IMR-90 (cell line): ENCODE measurements at regions not wholly inside any gene's neighbourhood (a gene's known extent, or its start where the extent isn't known, plus 50 kb on each side); places are given as distances from the start of the nearest gene placed in this dataset.

Experiments used
- ATAC-seq: fragments of 200-7000 bp; cut with Tn5 transposase; 2 replicates; pipeline ENCODE4 v1.9.1; 2020; ENCODE audit warnings: low read depth, mild to moderate bottlenecking, moderate library complexity
- BruUV-seq: library from RNA; stranded (reverse); fragments of 400-500 nt; replicated peaks from 2 replicates; lab custom pipeline; 2021; lab: Mats Ljungman, UMichigan
- CTCF ChIA-PET: fragments of 300-600 bp; formaldehyde crosslinking; extraction: SDS; loops from one replicate; lab custom pipeline; 2021; ENCODE audit warnings: antibody characterized with exemption; lab: Yijun Ruan, JAX
- POLR2A ChIA-PET: fragments of 300-600 bp; sonication (Branson Sonifier 250); formaldehyde crosslinking; loops from one replicate; lab custom pipeline; 2022; ENCODE audit warnings: antibody characterized with exemption; ENCODE audit not compliant: unreplicated experiment; lab: Charles Lee
- DNase-seq: peaks from one replicate; pipeline ENCODE4 v3.0.0; 2013
- H2AFZ ChIP-seq: replicated peaks from 2 replicates; pipeline ENCODE3; 2013; ENCODE audit warnings: low read length, mild to moderate bottlenecking; ENCODE audit not compliant: poor library complexity
- H2AK5ac ChIP-seq: 2 replicates; pipeline ENCODE4 v1.6.1; 2013; ENCODE audit warnings: low read depth, low read length, inconsistent platforms
- H2AK9ac ChIP-seq: replicated peaks from 2 replicates; pipeline ENCODE3; 2013; ENCODE audit warnings: mild to moderate bottlenecking, low read depth, low read length, moderate library complexity; ENCODE audit not compliant: poor library complexity
- H2BK120ac ChIP-seq: 2 replicates; pipeline ENCODE4 v1.6.1; 2013; ENCODE audit warnings: low read depth, low read length, inconsistent platforms
- H2BK15ac ChIP-seq: 3 replicates; pipeline ENCODE4 v1.6.1; 2013; ENCODE audit warnings: low read depth, low read length, inconsistent platforms
- H2BK20ac ChIP-seq: 2 replicates; pipeline ENCODE4 v1.6.1; 2013; ENCODE audit warnings: low read depth, mild to moderate bottlenecking, inconsistent platforms, low read length, moderate library complexity
- H2BK5ac ChIP-seq: 2 replicates; pipeline ENCODE4 v1.6.1; 2013; ENCODE audit warnings: mild to moderate bottlenecking, low read depth, low read length, inconsistent platforms; ENCODE audit not compliant: poor library complexity, severe bottlenecking
- H3K14ac ChIP-seq: replicated peaks from 2 replicates; pipeline ENCODE4 v1.6.1; 2013; ENCODE audit warnings: low read depth, low read length, inconsistent platforms
- H3K18ac ChIP-seq: 2 replicates; pipeline ENCODE4 v1.6.1; 2013; ENCODE audit warnings: low read depth, low read length, control low read depth
- H3K23ac ChIP-seq: 2 replicates; pipeline ENCODE4 v1.6.1; 2013; ENCODE audit warnings: low read depth, low read length, inconsistent platforms
- H3K27ac ChIP-seq: 2 replicates; pipeline ENCODE4 v1.5.1; 2013; ENCODE audit warnings: mild to moderate bottlenecking, control low read depth, low read length; ENCODE audit not compliant: insufficient read depth
- H3K27me3 ChIP-seq: 2 replicates; pipeline ENCODE4 v1.6.1; 2013; ENCODE audit warnings: low read length; ENCODE audit not compliant: control insufficient read depth, insufficient read depth
- H3K36me3 ChIP-seq: 2 replicates; pipeline ENCODE4 v1.6.1; 2013; ENCODE audit warnings: low read length, mixed read lengths; ENCODE audit not compliant: control insufficient read depth, insufficient read depth
- H3K4ac ChIP-seq: 2 replicates; pipeline ENCODE4 v1.6.1; 2013; ENCODE audit warnings: low read depth, low read length, inconsistent platforms
- H3K4me1 ChIP-seq: 2 replicates; pipeline ENCODE4 v1.6.1; 2013; ENCODE audit warnings: low read length, mixed read lengths; ENCODE audit not compliant: control insufficient read depth, insufficient read depth
- H3K4me2 ChIP-seq: 2 replicates; pipeline ENCODE4 v1.6.1; 2013; ENCODE audit warnings: low read depth, mild to moderate bottlenecking, control low read depth, low read length, moderate library complexity
- H3K4me3 ChIP-seq: 2 replicates; pipeline ENCODE4 v1.5.1; 2013; ENCODE audit warnings: low read depth, mild to moderate bottlenecking, control low read depth, low read length, moderate library complexity; ENCODE audit not compliant: insufficient read depth
- H3K56ac ChIP-seq: 2 replicates; pipeline ENCODE4 v1.6.1; 2013; ENCODE audit warnings: low read length, inconsistent platforms; ENCODE audit not compliant: insufficient read depth; ENCODE audit errors: extremely low read depth
- H3K79me1 ChIP-seq, 2 experiments: 2 replicates each; pipeline ENCODE4 v1.6.1; 2013; ENCODE audit warnings: low read length in 2 of 2, inconsistent platforms in 1 of 2, low read depth in 1 of 2
- H3K9ac ChIP-seq: 2 replicates; pipeline ENCODE4 v1.6.1; 2013; ENCODE audit warnings: low read depth, low read length, control low read depth
- H3K9me1 ChIP-seq: 2 replicates; pipeline ENCODE4 v1.6.1; 2013; ENCODE audit warnings: low read length, inconsistent platforms; ENCODE audit not compliant: insufficient read depth
- H3K9me3 ChIP-seq: 2 replicates; pipeline ENCODE4 v1.6.1; 2013; ENCODE audit warnings: low read length; ENCODE audit not compliant: control insufficient read depth, insufficient read depth
- H4K20me1 ChIP-seq: 2 replicates; pipeline ENCODE4 v1.6.1; 2013; ENCODE audit warnings: low read length, inconsistent platforms; ENCODE audit not compliant: insufficient read depth
- H4K5ac ChIP-seq: 2 replicates; pipeline ENCODE4 v1.6.1; 2013; ENCODE audit warnings: mild to moderate bottlenecking, low read depth, low read length, control low read depth
- H4K8ac ChIP-seq, 2 experiments: 2 replicates each; pipeline ENCODE4 v1.6.1; 2013; ENCODE audit warnings: low read depth in 2 of 2, low read length in 2 of 2, control low read depth in 1 of 2, inconsistent platforms in 1 of 2
- H4K91ac ChIP-seq: 2 replicates; pipeline ENCODE4 v1.6.1; 2013; ENCODE audit warnings: low read depth, low read length, inconsistent platforms; ENCODE audit not compliant: insufficient read depth
- CEBPB ChIP-seq: IDR thresholded peaks from 2 replicates; pipeline ENCODE4 v1.6.1; 2012; ENCODE audit warnings: low read depth, low read length, improper control_type of control experiment
- MXI1 ChIP-seq: IDR thresholded peaks from 2 replicates; pipeline ENCODE4 v1.6.1; 2012; ENCODE audit warnings: low read depth, mild to moderate bottlenecking, low read length, moderate library complexity, borderline replicate concordance
- WGBS, 2 experiments: methylation state at CpG; one replicate each; pipeline versions ENCODE4 v1.1.5 to v1.1.7; 2013; ENCODE audit warnings: missing lambda C conversion rate in 2 of 2; ENCODE audit not compliant: insufficient read length in 1 of 2; ENCODE audit errors: extremely low coverage in 2 of 2; 5-methylcytosine and 5-hydroxymethylcytosine counted together
- dilution Hi-C: fragments of 300-500 bp; cut with HindIII; formaldehyde crosslinking; loops from one replicate; pipeline ENCODE4 v1.14.3; 2018; ENCODE audit warnings: low sequenced_read_pairs; ENCODE audit not compliant: unreplicated experiment
- in situ Hi-C: fragments of 300-500 bp; cut with MboI; formaldehyde crosslinking; loops from 3 replicates; pipeline ENCODE4 v1.14.3; 2019; ENCODE audit warnings: low sequenced_read_pairs, inconsistent platforms, mixed read lengths
- intact Hi-C: fragments of 100-400 bp; cut with micrococcal nuclease; formaldehyde crosslinking; loops from 2 replicates; pipeline ENCODE4 v1.10.0; 2022
- TF ChIP-seq, protein P1 (sequence below): fragments of 150-350 bp; IDR thresholded peaks from 2 replicates; pipeline ENCODE4 v1.6.1; 2016; ENCODE audit warnings: low read depth, mild to moderate bottlenecking, low read length, moderate library complexity, borderline replicate concordance
- TF ChIP-seq, protein P2 (sequence below): fragments of 150-350 bp; IDR thresholded peaks from 2 replicates; pipeline ENCODE4 v1.6.1; 2017; ENCODE audit warnings: mild to moderate bottlenecking, antibody characterized with exemption, low read length, low read depth

DNA sequence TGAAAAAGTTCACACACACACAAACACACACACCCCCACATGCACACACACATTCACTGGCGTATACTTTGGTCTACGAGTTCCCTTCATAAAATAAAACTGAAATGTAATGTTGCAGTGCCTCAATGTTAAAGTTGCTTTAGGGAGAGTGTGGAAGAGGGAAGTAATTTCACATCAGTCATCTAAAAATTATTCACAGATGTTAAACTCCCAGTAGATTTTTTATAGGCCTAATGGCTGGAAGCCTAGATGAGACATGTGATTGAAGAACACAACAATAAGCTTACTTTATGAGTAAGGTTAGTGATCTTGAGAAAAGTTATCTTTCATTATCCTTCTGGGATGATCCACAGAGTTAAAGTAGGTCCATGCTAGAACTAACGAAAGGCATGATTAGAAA lies 506.7 kb upstream of the CNTNAP5 start:
- Histone ChIP-seq H4K5ac (no peak overlapping the region), H3K4me1 (no peaks in the 10 kb centered on the region), H3K4ac (no peak overlapping the region), H3K36me3 (no peaks in the 10 kb centered on the region), H3K27ac (no peak overlapping the region), H3K9me3 (peaks cover 1% of the 10 kb centered on the region; the same call in 1 of the 2 replicates), H2AFZ (no peak overlapping the region), H3K23ac (no peak overlapping the region), H3K79me1 (no peaks in the 10 kb centered on the region), H3K9ac (no peak overlapping the region), H2AK5ac (no peak overlapping the region), H2BK20ac (no peak overlapping the region), H3K9me1 (no peaks in the 10 kb centered on the region), H2BK120ac (no peak overlapping the region), H2AK9ac (no peak overlapping the region), H3K18ac (no peak overlapping the region), H3K56ac (no peak overlapping the region), H2BK15ac (no peak overlapping the region), H3K14ac (no peak overlapping the region), H4K8ac (no peak overlapping the region), H4K20me1 (no peaks in the 10 kb centered on the region), H3K27me3 (no peaks in the 10 kb centered on the region), H4K91ac (no peak overlapping the region), H3K4me3 (no peak overlapping the region), H3K4me2 (no peak overlapping the region), H2BK5ac (no peak overlapping the region)
- no peak for DNase-seq
- in situ Hi-C loops = no loop called here
- ChIA-PET CTCF (no interaction called here), POLR2A (no interaction called here)
- ATAC-seq = no peak
- no TSS peak for BruUV-seq
- WGBS, 2 experiments = no CpG with 5 or more reads among the region's 3 CpGs
- TF ChIP-seq, protein P1, sequence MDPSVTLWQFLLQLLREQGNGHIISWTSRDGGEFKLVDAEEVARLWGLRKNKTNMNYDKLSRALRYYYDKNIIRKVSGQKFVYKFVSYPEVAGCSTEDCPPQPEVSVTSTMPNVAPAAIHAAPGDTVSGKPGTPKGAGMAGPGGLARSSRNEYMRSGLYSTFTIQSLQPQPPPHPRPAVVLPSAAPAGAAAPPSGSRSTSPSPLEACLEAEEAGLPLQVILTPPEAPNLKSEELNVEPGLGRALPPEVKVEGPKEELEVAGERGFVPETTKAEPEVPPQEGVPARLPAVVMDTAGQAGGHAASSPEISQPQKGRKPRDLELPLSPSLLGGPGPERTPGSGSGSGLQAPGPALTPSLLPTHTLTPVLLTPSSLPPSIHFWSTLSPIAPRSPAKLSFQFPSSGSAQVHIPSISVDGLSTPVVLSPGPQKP = no peak
- TF ChIP-seq MXI1 (no peak), CEBPB (no peak)
- TF ChIP-seq, protein P2, sequence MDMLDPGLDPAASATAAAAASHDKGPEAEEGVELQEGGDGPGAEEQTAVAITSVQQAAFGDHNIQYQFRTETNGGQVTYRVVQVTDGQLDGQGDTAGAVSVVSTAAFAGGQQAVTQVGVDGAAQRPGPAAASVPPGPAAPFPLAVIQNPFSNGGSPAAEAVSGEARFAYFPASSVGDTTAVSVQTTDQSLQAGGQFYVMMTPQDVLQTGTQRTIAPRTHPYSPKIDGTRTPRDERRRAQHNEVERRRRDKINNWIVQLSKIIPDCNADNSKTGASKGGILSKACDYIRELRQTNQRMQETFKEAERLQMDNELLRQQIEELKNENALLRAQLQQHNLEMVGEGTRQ = no peak
- dilution Hi-C loops = no loop called here
- intact Hi-C loops = no loop called here
